HCT116 (cell line): ENCODE measurements at regions not wholly inside any gene's neighbourhood (a gene's known extent, or its start where the extent isn't known, plus 50 kb on each side); places are given as distances from the start of the nearest gene placed in this dataset.

Experiments
- CBX3 ChIP-seq: IDR thresholded peaks from 2 replicates; pipeline ENCODE4 v1.6.1; 2012; ENCODE audit warnings: low read depth
- CTCF ChIP-seq, 3 experiments: fragments of 200-600 bp in 1 of 3; sonication (generic) in 1 of 3; IDR thresholded peaks in 2 of 3; conservative IDR thresholded peaks in 1 of 3; 2 replicates each; pipeline ENCODE4 v1.5.1; 2012 to 2017; ENCODE audit warnings: low read depth in 2 of 3, low read length in 2 of 3, antibody characterized with exemption in 1 of 3, borderline replicate concordance in 1 of 3, control low read depth in 1 of 3, mild to moderate bottlenecking in 1 of 3, mixed read lengths in 1 of 3, mixed run types in 1 of 3, moderate library complexity in 1 of 3; ENCODE audit not compliant: insufficient read depth in 1 of 3

- TF ChIP-seq CBX3 (no peak), CTCF (IDR thresholded peaks at IDR 0.05 in 2 of 3, conservative IDR thresholded peaks at IDR 0.05 in 1 of 3; ENCODE audit: borderline replicate concordance in 1 of 3, insufficient read depth in 1 of 3, low read depth in 2 of 3, low read length in 2 of 3) (no peak)
These were observed 102.5 kb upstream of the TJP1 start for GRCh38 chr15:29924750-29925149.
